Pons (tissue), 1 donor: ENCODE measurements at regions not wholly inside any gene's neighbourhood (a gene's known extent, or its start where the extent isn't known, plus 50 kb on each side); places are given as distances from the start of the nearest gene placed in this dataset.

Experiments used
- DNase-seq: peaks from one replicate; pipeline ENCODE4 v3.0.0-alpha.2; 2016; ENCODE audit warnings: low spot score

DNA sequence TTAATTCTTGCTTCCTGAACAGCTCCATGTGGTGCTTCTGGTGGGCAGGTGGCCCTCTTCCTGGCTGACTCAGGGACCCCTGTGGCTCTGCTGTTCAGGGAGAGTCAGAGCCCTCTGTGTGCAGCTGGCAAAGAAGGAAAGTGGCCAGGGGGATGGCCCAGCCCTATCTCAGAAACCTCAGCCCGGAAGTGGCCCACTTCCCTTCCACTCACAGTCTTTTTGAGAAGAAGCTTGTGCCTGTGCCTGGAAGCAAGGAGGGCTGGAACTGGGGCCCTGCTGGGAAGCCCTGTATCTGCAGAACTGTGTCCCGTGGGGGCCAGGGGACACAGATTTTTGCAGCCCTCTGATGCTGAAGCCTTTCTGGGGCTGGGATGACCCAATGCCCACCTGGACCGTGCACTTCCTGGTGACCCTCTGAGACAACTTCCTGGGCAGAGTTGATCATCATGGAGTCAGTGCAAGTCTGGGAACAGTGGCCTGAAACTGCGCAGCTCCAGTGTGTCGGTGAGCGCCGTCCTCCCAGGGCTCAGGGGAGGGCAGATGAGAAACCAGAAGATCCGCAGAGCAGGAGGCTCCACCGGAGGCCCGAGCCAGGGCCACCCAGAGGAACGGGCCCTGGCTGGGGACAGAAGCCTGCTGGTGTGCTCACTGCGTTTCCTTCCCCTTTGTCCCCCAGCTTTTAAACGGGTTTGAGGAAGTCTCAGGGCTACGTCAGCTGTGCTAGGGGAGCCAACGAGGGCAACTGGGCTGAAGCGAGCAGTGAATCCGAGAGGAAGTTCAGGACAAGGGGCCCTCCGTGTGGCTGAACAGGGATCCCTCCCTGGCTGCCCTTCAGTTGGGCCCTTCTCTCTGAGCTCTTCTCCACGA lies 217.4 kb upstream of the RTL1 start:
- DNase-seq: peak; percentile 79

DNA sequence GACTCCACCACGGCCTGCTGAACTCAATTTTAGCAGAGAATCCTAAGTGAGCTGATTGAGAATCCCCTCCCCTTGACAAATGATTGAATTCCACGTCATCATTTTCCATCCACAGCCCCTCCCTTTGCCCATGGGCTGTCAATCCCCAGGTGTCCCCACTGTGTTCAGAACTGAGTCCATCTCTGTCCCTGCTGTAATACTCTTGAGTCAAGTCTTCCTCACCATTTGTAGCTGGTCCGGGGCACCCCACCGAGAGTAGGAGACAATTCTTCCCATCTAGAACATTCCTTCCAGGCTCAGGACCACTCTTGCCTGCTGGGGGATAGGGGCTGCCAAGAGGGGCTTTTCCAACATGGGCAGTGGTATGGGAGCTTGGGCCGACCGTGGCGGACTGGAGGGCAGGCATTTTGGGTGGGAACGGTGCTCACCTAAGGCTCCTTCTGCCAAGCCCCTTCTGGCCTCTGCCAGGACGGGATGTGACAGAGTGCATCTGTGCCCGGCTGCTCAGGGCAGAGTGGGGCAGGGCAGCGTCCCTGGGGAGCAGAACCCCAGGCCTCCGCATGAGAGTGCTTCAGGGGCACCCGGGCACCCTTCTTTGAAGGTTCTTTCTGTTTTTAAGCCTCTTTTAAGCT lies 218.1 kb upstream of the RTL1 start:
- no peak for DNase-seq

DNA sequence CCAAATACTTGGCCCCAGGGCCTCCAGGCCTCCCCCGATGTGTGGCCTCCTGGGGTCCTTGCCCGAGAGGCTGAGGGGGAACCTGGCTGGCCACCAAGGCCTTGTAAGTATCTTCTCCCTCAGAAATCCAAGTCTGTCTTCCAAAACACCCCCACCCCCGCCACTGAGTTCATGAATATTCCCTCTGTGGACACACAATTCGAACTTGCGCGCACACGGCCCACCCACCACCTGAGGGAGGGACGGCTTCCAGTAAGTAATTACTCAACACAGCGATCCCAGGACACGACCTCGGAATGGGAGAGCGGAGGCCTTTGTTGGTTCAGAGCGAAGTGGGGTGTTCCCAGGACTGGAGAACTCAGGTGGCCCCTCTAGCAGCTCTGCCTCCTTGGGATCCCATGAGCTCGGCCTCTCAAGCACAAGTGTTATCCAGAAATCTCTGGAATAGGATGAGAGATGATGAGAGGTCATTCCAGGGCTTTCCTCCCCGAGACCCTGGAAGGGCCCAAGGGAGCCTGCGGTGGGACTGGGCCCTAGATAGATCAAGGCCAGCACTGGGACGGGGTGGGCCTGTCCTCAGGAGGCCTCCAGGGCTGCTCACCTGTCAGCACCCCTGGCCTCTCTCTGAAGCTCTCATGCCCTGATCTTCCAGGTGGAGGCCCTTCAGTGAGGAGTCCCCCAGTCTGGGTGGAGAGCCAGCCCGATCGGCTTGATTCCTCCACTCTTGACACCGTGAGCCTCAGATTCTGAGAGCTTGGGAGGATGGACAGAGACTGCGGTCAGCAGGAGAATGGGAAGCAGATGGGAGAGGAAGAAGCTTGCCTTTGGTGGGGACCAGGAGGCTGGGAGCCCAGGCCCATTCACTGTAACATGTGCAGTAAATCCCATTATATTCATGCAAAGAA lies 219.0 kb upstream of the RTL1 start:
- no peak for DNase-seq

DNA sequence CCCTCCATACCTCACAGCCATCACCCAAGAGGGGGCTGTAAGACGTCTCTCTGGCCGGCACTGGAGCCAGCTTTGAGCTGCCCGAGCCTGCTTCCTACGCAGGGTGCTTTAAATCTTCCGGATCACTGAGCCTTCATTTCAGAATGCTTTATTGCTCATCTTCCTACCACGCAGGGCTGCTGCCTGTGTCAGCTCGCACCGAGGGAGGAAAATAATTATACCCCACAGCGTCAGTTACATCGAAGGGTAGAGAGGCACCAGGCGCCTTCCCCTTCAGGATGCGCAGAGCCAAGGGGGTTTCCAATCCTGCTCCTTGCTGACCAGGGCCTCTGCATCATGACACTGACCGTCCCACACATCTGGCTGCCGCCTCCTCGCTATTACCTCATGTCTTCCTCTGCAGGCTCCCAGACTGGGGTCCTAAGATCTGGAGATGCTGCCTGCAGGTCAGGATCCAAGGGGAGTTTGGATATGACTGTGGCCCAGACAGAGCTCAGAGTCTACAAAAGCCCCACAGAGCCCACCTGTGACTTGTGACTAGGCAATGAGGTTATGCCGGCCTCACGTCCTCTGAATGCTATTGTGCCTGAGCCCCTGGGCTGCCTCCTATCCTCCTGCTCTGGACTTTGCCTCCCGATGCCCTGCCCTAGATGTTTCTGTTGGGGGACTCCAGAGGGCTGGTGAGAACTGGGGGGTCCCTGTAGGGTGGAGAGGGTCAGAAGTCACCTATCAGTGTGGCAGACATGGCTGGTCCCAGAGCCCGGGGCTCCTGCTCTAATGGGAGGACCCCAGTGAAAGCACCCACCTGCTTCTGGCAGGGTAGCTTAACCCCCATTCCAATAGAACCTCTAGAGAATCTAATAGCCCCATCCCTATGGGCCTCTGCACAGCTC lies 220.3 kb upstream of the RTL1 start:
- no peak for DNase-seq

DNA sequence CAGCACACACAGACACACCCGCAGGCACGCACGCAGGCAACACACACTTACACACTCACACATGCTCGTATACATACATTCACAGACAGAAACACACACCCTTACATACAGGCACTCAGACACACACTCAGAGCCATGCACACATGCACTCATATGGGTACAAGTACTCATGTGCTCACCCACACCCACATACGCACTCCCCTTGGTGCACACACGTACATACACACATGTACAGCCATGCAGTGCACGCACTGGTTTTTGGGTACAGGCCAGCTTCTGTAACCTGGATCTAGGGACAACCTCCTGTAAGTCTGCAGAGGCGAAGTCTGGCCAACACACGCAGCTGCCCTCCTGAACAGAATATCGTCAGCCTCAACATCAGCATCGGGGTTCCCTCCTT lies 221.3 kb upstream of the RTL1 start:
- no peak for DNase-seq

DNA sequence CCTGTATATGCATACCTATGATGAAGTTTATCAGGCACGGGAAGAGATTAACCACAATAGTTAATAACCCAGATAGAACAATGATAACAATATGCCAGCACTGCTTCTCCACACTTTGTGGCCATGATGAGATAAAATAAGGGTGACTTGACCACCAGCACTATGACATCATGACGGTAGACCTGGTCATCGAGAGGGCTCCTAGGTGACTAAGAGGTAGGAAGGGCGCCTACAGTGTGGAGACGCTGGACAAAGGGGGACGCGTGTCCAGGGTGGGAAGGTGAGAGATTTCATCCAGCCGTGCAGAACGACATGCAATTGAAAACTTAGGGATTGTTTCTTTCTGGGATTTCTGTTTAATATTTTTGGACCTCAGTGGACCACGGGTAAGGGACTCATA lies 221.8 kb upstream of the RTL1 start:
- no peak for DNase-seq

DNA sequence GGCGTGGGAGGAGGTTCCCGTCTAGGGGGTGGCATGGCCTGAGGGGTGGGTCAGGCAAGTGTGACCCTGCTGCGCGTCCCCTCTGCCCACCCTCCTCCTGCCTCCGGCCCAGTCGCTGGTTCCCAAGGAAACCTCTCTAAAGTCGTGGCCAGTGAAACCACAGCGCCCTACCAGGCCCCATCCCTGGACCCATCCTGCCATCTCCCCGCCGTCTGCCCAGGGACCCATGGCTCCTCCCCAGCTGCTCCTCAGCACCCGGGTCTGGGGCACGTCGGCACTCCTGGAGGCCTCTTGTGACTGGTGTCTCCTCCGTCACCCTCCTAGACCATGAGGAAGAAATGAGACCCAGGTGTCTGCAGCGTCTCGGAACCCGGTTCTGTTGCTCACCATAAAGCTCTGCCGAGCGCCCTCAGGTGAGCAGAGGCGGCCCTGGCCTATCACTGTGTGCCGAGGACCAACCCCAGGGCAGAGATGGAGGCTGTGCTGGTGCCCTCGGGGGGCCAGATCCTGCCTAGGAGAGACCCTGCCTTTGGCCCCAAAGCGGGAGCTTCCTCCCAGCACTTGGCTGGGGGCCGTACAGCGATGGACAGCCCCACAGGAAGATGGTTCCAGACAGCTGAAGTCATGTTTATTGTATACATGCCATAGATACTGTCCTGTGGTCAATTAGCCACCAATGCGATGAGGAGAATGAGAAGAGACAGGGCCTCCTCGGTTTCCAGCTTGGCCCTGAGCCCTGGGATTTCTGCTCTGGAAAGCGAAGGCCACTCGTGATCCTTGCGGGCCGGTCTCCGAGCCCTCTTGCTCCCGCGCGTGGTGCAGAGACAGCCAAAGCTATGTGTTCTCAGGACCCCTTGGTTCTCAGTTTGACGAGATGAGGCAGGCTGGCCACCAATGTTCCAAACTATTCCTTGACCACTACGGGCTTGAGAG lies 222.5 kb upstream of the RTL1 start:
- DNase-seq: no peak

DNA sequence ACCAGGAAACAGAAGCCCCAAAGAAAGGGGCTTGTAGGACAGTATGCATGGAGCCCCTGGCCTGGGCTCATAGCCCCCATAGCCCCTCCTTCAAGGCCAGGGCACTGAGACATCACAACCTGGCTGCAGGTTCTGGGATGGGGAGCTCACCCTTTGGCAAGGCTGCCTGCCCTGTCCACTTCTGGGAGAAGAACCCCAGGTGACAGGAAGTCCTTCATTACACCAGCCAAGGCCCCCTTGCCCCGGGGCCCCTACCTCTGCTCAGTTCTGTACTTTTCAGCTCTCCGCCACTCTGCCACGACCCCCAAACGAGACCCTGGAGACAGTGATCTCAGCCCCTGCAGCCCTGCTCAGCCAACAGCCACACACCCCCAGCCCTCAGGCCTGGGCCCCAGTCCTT lies 223.2 kb upstream of the RTL1 start:
- DNase-seq: no peak

DNA sequence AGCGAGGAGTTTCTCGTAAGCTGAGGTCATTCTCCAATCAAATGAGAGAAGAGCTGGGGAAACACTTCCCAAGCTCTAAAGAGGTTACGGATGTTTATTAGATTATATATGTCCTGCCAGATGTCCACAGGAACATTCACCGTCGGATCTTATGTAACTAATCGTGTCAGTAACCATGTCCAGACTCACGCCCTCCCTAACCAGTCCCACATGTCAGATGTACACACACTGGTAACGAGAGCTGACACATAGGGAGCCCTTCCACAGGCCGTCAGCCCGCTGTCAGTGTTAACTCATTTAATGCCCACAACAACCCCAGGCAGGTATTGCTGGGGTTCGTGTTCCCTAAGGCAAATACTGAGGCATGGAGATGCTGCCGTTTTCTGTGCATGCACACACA lies 223.7 kb upstream of the RTL1 start:
- no peak for DNase-seq

DNA sequence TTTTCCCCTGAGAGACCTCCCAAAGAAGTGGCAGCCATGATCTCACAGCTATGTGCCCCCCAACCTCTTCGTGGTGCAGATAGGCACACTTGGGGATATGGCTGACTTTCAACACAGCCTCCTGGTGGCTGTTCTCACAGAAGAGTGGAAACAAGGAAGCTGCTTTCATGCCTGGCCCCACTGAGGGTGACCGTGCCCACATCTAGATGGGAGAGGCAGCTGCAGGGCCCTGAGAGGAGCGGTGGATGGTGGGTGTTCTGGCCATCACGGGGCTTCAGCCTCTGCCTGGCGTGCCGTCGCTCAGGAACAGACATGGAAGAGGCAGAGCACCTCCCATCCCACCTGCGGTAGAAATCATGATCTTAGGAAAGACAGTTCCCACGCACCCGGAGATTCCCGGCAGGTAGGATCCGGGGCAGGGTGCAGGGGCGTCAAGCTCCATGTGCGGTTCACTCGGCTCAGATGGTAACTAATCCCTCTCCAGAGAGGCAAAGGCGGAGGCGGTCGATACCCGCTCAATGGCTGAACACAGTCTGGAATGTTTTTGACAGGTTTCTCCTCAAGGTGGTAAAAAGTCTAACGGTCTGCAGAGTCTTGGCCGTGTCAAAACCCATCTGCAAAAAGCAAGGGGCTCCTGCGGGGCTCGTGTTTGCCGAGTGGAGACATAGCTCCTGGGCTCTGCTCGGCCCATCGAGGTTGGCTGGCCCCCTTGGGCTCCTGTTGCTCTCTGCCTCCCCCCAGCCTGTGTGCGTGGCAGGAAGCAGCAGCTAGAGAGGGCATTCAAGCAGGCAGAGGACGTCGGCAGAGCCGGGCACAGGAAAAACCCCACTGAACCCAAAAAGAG lies 225.2 kb upstream of the RTL1 start:
- no peak for DNase-seq

DNA sequence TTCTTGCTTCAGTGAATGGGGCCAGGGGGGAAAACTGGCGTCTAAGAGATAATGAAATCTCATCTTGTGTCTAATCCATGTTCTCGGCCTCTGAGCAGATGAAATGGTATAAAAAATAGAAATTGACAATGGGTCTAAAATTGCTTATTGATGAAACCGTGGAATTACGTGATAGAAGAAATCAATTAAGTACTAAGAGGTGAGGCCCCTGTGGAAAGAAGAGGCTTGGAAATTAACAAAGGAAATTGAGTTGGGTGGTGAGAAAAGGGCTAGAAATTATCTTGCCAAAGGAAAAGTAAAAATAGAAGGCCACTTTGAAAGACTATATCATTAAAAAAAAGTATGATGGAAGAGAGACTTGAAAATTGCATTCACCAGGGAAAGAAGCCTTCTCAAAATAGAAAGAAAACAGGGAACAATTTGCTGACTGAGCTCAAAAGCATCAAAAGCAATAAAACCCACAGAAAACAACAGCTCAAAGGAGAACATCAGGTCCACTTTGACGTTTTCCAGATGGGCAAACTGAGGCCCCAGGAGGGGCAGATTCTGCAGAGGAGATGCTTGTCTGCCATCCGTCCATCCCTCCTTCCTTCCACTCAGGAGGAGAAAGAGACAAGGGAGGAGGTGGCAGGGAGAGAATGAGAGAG lies 226.1 kb upstream of the RTL1 start:
- DNase-seq: no peak

DNA sequence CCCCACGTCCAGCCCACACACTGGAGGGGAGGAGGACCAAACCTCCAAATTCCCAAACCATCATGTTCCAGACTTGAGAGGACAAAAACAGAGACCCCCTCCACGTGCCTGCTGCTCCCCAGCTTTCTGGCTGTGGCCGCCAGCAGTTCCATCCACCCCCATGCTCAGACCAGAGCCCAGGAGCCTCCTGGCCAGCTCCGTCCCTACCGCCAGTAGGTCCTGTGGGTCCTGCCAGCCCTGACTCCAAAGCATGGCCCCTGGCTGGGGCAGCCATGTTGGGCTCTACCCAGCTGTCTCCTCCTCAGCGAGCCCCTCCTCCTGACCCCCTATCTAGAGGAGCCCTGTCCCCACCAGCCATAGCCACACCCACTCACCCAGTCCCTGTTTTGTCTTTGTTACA lies 227.3 kb upstream of the RTL1 start:
- no peak for DNase-seq

DNA sequence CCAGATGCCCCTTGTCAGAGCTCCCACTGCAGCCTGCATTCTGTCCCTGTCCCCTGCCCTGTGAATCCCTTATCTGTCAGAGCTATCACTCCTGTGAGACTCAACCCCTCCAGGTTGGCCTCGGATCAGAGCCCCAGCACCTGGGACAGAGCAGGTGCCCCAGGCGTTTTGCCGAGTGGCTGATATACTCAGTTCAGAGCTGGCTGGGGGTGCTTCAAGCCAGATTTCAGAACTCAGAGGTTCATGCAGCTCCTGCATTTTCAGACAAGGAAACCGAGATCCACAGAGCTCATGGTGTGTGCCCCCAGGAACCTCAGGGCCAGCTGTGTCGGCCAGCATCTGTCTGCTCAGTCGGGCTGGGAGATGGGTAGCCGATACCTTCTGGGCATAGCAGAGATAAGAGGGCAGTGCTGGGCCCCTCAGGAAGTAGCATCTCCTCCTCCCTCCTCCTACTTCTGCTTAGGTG lies 228.0 kb upstream of the RTL1 start:
- DNase-seq: no peak

DNA sequence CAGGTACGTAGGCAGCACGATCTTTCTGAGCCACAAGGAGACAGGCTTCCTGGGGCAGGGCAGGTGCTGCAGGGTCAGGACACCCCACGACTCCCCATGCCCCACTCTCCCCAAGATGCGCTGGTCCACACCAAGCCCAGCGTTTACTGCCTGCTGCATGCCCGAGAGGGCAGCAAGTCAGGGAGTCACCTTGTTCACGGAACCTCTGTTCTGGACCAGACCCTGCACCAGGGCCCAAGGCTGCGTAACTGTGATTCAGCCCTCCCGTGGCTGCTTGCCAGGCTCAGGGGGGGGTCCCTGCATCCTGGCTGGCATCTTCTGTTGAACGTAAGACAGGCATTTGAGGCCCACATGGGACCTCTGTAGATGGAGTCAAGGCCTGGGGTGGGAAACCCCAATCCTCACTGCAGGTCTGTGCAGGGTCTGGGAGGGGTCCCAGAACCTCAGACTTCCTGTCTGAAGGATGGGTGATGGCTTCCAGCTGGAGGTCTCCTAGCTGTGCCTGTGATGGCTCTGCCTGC lies 228.6 kb upstream of the RTL1 start:
- DNase-seq: no peak

DNA sequence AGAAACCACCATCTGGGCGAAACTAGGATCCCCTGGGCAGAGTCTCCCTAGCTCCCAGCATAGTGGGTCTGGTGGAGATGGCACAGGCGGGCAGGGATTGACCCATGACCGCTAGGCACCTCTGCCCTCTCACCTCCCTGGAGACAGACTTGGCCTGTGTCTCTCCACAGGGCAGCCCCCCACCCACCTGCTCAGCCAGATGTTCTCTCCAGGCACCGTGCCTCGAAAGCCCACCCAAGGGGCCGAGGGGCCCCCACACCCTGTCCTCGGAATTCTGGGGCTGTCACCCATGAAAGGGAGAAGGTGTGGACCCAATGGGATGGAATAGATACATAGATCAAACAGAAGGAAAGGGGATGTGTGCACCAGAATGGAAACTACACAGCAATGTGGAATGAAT lies 229.1 kb upstream of the RTL1 start:
- no peak for DNase-seq

DNA sequence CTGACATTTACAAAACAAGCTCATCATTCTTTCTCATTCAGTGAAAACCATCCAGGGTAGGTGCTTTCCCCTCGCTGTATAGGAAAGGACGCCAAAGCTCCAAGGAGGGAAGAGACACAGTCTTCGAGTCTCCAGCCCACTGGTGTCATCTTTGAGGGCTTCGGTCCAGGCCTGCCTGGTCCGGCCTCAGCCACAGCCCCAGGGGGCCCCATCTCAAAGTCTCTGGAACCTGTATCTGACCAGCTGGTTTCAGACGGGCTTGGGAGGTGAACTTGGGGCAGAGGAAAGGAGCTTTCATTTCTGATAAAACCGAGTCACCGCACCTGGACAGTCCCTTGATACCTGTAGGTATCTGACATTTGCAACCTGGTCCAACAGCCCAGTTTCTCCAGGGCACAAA lies 229.5 kb upstream of the RTL1 start:
- DNase-seq: no peak

DNA sequence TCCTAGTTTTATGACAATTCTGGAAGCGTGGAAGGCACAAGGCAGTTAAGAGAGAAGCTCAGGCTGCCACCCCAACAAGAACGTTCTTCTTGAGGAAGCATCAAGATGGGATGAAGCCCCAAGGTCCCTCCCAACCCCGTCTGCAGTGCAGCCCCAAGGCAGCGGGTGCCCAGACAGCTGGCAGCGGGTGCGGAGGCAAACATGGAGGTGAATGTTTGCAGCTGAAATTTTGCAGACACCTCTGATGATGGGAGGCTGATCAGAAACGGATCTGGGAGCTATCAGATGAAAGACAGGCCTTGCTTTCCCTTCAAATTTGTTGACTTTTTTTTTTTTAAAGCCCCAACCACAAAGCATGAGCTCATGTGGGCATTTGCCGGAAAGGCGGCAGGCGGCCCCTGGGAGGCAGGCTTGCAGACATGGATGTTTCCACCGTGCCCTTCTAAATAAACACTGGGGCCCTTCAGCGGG lies 230.7 kb upstream of the RTL1 start:
- no peak for DNase-seq

DNA sequence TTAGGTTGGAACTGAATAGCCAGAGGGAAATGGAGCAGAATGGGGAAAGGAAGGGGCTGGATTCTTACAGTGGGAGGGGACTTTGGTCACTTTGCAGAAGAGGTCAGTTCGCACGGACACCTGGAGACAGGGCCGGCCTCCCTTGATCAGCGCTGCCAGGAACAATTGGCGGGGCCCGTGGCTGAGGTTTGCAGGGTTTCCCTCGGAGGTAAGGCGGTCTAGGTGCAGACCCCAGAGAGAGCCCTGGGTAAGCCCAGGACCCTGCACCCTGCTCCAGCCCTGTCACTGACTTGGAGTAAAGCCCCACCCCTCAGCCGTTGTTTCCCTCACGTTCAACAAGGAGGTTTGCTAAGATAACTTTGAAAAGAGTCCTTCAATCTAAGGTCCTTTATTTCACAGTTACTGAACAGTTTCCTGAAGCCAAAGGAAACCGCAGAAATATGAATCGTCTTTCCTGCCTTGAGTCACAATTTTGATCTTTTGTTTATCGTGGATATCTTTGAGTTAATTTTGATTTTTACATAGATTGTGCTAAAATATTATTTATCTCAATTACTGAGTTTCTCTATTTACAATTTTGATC lies 231.4 kb upstream of the RTL1 start:
- no peak for DNase-seq
